Neutrophil (primary cell): ENCODE measurements at regions not wholly inside any gene's neighbourhood (a gene's known extent, or its start where the extent isn't known, plus 50 kb on each side); places are given as distances from the start of the nearest gene placed in this dataset.

ENCODE experiments used
- H3K27ac ChIP-seq: fragments of 200-600 bp; sonication (generic); 2 replicates; pipeline ENCODE4 v1.5.1; 2016; ENCODE audit warnings: mild to moderate bottlenecking, moderate library complexity
- H3K27me3 ChIP-seq: fragments of 200-600 bp; sonication (generic); 2 replicates; pipeline ENCODE4 v1.6.0; 2016; ENCODE audit warnings: mild to moderate bottlenecking
- H3K36me3 ChIP-seq: fragments of 200-600 bp; sonication (generic); 2 replicates; pipeline ENCODE4 v1.5.1; 2017
- H3K4me1 ChIP-seq, 2 experiments: fragments of 200-600 bp in 1 of 2; sonication (generic) in 1 of 2; 1 replicate in 1 of 2; 2 replicates in 1 of 2; pipeline versions ENCODE4 v1.5.1 to v1.6.1; 2013 to 2016; ENCODE audit warnings: low read depth in 1 of 2, low read length in 1 of 2, mild to moderate bottlenecking in 1 of 2, moderate library complexity in 1 of 2; ENCODE audit not compliant: control insufficient read depth in 1 of 2, insufficient read depth in 1 of 2
- H3K4me3 ChIP-seq, 2 experiments: fragments of 200-600 bp in 1 of 2; sonication (generic) in 1 of 2; 1 replicate in 1 of 2; 2 replicates in 1 of 2; pipeline ENCODE4 v1.5.1; 2013 to 2016; ENCODE audit warnings: low read depth in 1 of 2, low read length in 1 of 2, mild to moderate bottlenecking in 1 of 2, moderate library complexity in 1 of 2
- H3K9me3 ChIP-seq: fragments of 200-600 bp; sonication (generic); 2 replicates; pipeline ENCODE4 v1.5.1; 2016
- TF ChIP-seq, protein P1 (sequence below): fragments of 200-600 bp; sonication (generic); IDR thresholded peaks from 2 replicates; pipeline ENCODE4 v1.5.1; 2016; ENCODE audit warnings: antibody characterized with exemption

DNA sequence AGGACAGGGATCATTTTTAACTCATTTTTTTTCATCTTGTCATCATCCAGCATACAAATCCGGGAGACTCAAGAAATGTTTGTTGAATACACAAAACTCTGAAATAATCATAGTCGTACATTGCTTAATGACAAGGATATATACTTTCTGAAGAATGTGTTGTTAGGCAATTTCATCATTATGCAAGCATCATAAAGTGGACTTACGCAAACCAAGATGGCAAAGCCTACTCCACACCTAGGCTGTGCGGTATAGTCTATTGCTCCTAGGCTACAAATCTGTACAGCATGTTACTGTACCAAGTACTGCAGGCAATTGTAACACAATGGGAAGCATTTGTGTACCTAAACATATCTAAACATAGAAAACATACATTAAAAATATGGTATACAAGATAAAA, 264.1 kb downstream of the TSHZ3 start:
- Histone ChIP-seq H3K9me3 (no peaks in the 10 kb centered on the region), H3K4me1 (peaks cover 0 to 6% of the 10 kb centered on the region in 2 experiments), H3K36me3 (no peaks in the 10 kb centered on the region), H3K27me3 (no peaks in the 10 kb centered on the region), H3K27ac (no peak overlapping the region), H3K4me3 (no peak overlapping the region)
- TF ChIP-seq, protein P1, sequence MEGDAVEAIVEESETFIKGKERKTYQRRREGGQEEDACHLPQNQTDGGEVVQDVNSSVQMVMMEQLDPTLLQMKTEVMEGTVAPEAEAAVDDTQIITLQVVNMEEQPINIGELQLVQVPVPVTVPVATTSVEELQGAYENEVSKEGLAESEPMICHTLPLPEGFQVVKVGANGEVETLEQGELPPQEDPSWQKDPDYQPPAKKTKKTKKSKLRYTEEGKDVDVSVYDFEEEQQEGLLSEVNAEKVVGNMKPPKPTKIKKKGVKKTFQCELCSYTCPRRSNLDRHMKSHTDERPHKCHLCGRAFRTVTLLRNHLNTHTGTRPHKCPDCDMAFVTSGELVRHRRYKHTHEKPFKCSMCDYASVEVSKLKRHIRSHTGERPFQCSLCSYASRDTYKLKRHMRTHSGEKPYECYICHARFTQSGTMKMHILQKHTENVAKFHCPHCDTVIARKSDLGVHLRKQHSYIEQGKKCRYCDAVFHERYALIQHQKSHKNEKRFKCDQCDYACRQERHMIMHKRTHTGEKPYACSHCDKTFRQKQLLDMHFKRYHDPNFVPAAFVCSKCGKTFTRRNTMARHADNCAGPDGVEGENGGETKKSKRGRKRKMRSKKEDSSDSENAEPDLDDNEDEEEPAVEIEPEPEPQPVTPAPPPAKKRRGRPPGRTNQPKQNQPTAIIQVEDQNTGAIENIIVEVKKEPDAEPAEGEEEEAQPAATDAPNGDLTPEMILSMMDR = no peak

DNA sequence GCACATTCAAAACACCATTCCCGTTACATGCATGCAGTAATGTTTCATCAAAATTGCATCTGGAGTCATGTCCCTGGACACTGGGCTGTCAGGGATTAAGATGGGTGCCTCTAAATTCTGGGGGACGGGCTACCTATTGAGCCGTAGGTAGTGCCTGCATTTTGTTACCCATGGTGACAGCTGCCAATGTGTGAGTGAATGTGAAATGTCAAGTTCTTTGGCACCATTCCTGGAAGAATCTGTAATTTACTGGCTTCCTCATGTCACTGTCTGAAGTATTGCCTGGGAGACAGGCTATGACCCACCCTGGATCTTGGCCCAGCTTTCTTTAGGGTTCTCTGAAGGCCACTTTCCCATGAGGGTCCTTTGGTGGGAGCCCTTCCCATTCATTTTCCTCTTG, 266.1 kb downstream of the TSHZ3 start:
- Histone ChIP-seq H3K27ac (no peak overlapping the region), H3K27me3 (no peaks in the 10 kb centered on the region), H3K4me1 (no peaks in the 10 kb centered on the region), H3K9me3 (no peaks in the 10 kb centered on the region), H3K36me3 (no peaks in the 10 kb centered on the region), H3K4me3 (no peak overlapping the region)
- TF ChIP-seq, protein P1 = no peak

DNA sequence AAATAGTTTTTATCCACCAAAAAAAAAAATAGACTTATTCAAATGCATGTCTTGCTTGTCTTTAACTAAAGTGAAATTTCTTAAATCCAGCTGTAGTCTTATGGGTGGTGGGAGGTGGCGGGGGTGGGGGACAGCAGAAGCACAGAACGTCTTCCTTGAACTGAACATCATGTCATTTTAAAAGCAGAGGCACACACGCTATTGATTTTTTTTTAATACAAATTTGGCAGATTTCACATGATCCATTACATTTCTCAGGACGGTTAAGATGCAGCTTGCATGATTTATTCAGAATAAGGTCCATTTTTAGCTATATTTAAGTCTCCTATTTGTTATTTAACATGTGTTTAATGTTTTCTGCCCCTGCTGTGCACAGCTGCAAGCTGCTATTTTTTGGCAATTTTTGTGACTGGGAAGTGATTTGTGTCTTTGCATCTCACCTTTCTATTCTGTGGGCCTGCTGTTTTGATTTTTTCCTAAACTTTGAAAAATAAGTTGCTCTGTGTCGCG, 274.0 kb downstream of the TSHZ3 start:
- Histone ChIP-seq H3K27ac (no peak overlapping the region), H3K4me3 (no peak overlapping the region), H3K36me3 (no peaks in the 10 kb centered on the region), H3K27me3 (peaks cover 49% of the 10 kb centered on the region), H3K4me1 (no peaks in the 10 kb centered on the region), H3K9me3 (no peaks in the 10 kb centered on the region)
- TF ChIP-seq, protein P1 = no peak

DNA sequence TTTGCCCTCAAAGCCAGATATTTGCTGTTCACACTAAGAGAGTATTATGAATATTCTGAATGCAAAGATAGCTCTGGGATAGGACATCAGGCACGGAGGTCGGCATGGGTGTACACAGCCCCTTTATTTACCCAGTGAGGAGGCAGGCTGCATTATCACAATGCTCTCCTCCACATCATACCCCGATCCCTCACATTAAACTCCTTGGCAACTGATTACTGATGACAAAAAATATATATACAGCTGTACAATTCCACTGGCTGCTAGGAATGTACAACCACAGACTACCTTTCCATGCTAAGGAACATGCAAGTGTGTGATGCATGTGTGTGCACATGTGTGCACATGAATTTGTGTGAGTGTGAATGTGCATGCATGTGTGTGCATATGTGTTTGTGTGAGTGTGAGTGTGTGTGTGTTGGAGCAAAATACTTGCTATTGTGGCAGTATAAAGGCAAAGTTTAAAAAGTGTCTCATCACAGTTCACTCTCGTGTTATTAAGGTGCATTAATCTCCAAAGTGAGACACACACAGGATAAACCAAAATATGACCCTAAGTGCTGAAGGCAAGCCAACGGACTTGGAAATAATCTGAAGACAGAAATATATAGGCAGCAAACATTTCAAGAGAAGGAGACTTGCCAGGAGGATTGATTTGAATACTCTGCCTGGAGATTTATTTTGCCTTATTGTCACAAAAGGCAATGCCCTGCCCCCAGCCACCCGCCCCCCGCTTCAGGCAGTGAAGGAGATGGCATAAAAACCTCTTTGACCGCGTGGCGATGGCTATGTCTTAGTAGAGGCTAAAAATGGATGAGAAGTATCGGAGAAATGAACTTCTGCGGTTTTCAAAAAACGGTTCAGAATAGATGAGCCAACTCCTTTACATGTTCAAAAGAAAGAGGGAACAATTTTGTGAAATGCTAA, 274.8 kb downstream of the TSHZ3 start:
- TF ChIP-seq, protein P1 = no peak
- Histone ChIP-seq H3K27me3 (peaks cover 49% of the 10 kb centered on the region), H3K9me3 (no peaks in the 10 kb centered on the region), H3K4me1 (no peaks in the 10 kb centered on the region), H3K27ac (no peak overlapping the region), H3K4me3 (no peak overlapping the region), H3K36me3 (no peaks in the 10 kb centered on the region)

GRCh38 chr19:31073485-31074198, 275.6 kb downstream of the TSHZ3 start:
- Histone ChIP-seq H3K4me1 (no peaks in the 10 kb centered on the region), H3K27ac (no peak overlapping the region), H3K9me3 (no peaks in the 10 kb centered on the region), H3K4me3 (no peak overlapping the region), H3K27me3 (peaks cover 49% of the 10 kb centered on the region), H3K36me3 (no peaks in the 10 kb centered on the region)
- TF ChIP-seq, protein P1 = no peak
